ENCODE measurements at regions not wholly inside any gene's neighbourhood (a gene's known extent, or its start where the extent isn't known, plus 50 kb on each side); places are given as distances from the start of the nearest gene placed in this dataset.

- H3K36me3 ChIP-seq (ENCODE audit: control insufficient read depth, insufficient read depth, low read length): no peaks in the 10 kb centered on the region
- Mint-ChIP-seq H3K4me1 (ENCODE audit: low read depth, unreplicated experiment) (no peaks in the 10 kb centered on the region), H3K36me3 (ENCODE audit: insufficient read depth, unreplicated experiment) (no peaks in the 10 kb centered on the region), H3K27me3 (ENCODE audit: insufficient read depth, unreplicated experiment) (no peaks in the 10 kb centered on the region), H3K4me3 (ENCODE audit: unreplicated experiment) (no peak overlapping the region), H3K9me3 (ENCODE audit: unreplicated experiment) (no peaks in the 10 kb centered on the region), H3K27ac (ENCODE audit: unreplicated experiment) (no peak overlapping the region)
- DNase-seq: no peak
- ChIA-PET POLR2A (no interaction called here), CTCF (interaction anchor here (0.6 kb wide), 1 partner anchor 906 kb away, joined by 4 read pairs; no protein-coding TSS in a partner anchor)
- H3K4me3 ChIP-seq (ENCODE audit: low read depth, low read length): no peak overlapping the region
- no peaks in the 10 kb centered on the region for H3K9me3 ChIP-seq
- no peaks in the 10 kb centered on the region for H3K4me1 ChIP-seq
- intact Hi-C loops (cut with micrococcal nuclease; ENCODE audit: unreplicated experiment): loop anchor here (5.0 kb wide), 1 partner anchor 553 kb away; no protein-coding TSS in a partner anchor
- no TSS peak for BruUV-seq (replicated peaks)
- TF ChIP-seq, protein P1, sequence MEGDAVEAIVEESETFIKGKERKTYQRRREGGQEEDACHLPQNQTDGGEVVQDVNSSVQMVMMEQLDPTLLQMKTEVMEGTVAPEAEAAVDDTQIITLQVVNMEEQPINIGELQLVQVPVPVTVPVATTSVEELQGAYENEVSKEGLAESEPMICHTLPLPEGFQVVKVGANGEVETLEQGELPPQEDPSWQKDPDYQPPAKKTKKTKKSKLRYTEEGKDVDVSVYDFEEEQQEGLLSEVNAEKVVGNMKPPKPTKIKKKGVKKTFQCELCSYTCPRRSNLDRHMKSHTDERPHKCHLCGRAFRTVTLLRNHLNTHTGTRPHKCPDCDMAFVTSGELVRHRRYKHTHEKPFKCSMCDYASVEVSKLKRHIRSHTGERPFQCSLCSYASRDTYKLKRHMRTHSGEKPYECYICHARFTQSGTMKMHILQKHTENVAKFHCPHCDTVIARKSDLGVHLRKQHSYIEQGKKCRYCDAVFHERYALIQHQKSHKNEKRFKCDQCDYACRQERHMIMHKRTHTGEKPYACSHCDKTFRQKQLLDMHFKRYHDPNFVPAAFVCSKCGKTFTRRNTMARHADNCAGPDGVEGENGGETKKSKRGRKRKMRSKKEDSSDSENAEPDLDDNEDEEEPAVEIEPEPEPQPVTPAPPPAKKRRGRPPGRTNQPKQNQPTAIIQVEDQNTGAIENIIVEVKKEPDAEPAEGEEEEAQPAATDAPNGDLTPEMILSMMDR (IDR thresholded peaks at IDR 0.05; ENCODE audit: insufficient read depth in 1 of 2, low read depth in 1 of 2, low read length in 1 of 2, severe bottlenecking in 1 of 2, unreplicated experiment in 1 of 2): no peak
- H3K27me3 ChIP-seq (replicated peaks; ENCODE audit: control insufficient read depth, insufficient read depth, low read length): no peaks in the 10 kb centered on the region
Observed at GRCh38 chr4:96599752-96600151, 759.9 kb downstream of the PDHA2 start.

DNA sequence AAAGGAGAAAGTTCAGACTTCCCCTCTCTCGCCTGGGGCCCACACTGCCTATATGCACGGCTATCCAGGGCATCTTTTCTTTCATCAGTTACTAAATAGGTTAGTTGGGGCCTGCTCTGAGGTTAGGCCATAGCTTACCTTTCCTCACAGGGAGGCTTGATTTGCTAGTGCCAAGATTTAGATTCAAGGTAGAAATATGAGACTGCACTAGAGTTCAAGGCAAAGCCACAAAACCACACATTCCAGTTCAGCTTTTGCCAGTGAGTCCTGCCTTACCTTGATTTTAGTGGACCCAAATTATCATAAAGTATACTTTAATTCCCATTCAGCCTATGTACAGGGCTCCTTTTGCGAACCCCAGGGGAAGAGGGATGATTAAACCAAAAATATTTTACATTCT, 762.8 kb downstream of the PDHA2 start:
- ChIA-PET POLR2A (no interaction called here), CTCF (no interaction called here)
- H3K27me3 Mint-ChIP-seq (ENCODE audit: insufficient read depth, unreplicated experiment): no peaks in the 10 kb centered on the region
- H3K36me3 Mint-ChIP-seq (ENCODE audit: insufficient read depth, unreplicated experiment): no peaks in the 10 kb centered on the region
- no peak overlapping the region for H3K4me3 Mint-ChIP-seq (ENCODE audit: unreplicated experiment)
- H3K4me3 ChIP-seq (ENCODE audit: low read depth, low read length): no peak overlapping the region
- no TSS peak for BruUV-seq (replicated peaks)
- H3K4me1 Mint-ChIP-seq (ENCODE audit: low read depth, unreplicated experiment): no peaks in the 10 kb centered on the region
- H3K27ac Mint-ChIP-seq (ENCODE audit: unreplicated experiment): no peak overlapping the region
- H3K27me3 ChIP-seq (replicated peaks; ENCODE audit: control insufficient read depth, insufficient read depth, low read length): no peaks in the 10 kb centered on the region
- H3K4me1 ChIP-seq: no peaks in the 10 kb centered on the region
- TF ChIP-seq, protein P1 (IDR thresholded peaks at IDR 0.05; ENCODE audit: insufficient read depth in 1 of 2, low read depth in 1 of 2, low read length in 1 of 2, severe bottlenecking in 1 of 2, unreplicated experiment in 1 of 2): no peak
- DNase-seq: no peak
- no peaks in the 10 kb centered on the region for H3K9me3 Mint-ChIP-seq (ENCODE audit: unreplicated experiment)
- H3K36me3 ChIP-seq (ENCODE audit: control insufficient read depth, insufficient read depth, low read length): no peaks in the 10 kb centered on the region
- intact Hi-C loops (cut with micrococcal nuclease; ENCODE audit: unreplicated experiment): loop anchor here (5.0 kb wide), 1 partner anchor 550 kb away; no protein-coding TSS in a partner anchor
- no peaks in the 10 kb centered on the region for H3K9me3 ChIP-seq

- no peaks in the 10 kb centered on the region for H3K36me3 ChIP-seq (ENCODE audit: control insufficient read depth, insufficient read depth, low read length)
- Mint-ChIP-seq H3K9me3 (ENCODE audit: unreplicated experiment) (no peaks in the 10 kb centered on the region), H3K27ac (ENCODE audit: unreplicated experiment) (no peak overlapping the region), H3K27me3 (ENCODE audit: insufficient read depth, unreplicated experiment) (no peaks in the 10 kb centered on the region), H3K4me1 (ENCODE audit: low read depth, unreplicated experiment) (peaks cover 1% of the 10 kb centered on the region), H3K4me3 (ENCODE audit: unreplicated experiment) (no peak overlapping the region), H3K36me3 (ENCODE audit: insufficient read depth, unreplicated experiment) (no peaks in the 10 kb centered on the region)
- no TSS peak for BruUV-seq (replicated peaks)
- no peaks in the 10 kb centered on the region for H3K27me3 ChIP-seq (replicated peaks; ENCODE audit: control insufficient read depth, insufficient read depth, low read length)
- intact Hi-C loops (cut with micrococcal nuclease; ENCODE audit: unreplicated experiment): loop anchor here (5.0 kb wide), 1 partner anchor 549 kb away; no protein-coding TSS in a partner anchor
- no peak overlapping the region for H3K4me3 ChIP-seq (ENCODE audit: low read depth, low read length)
- H3K4me1 ChIP-seq: no peaks in the 10 kb centered on the region
- TF ChIP-seq, protein P1 (IDR thresholded peaks at IDR 0.05; ENCODE audit: insufficient read depth in 1 of 2, low read depth in 1 of 2, low read length in 1 of 2, severe bottlenecking in 1 of 2, unreplicated experiment in 1 of 2): no peak
- H3K9me3 ChIP-seq: no peaks in the 10 kb centered on the region
- ChIA-PET POLR2A (no interaction called here), CTCF (no interaction called here)
- no peak for DNase-seq
Observed at GRCh38 chr4:96603641-96604040, 763.7 kb downstream of the PDHA2 start.
